Endothelial cell of umbilical vein (primary cell): ENCODE measurements at regions not wholly inside any gene's neighbourhood (a gene's known extent, or its start where the extent isn't known, plus 50 kb on each side); places are given as distances from the start of the nearest gene placed in this dataset.

Source experiments
- CTCF ChIP-seq, 2 donors: IDR thresholded peaks; 1 replicate in 1 of 2; 2 replicates in 1 of 2; pipeline ENCODE4 v1.5.1; 2011; ENCODE audit warnings: low read length in 2 of 2, mild to moderate bottlenecking in 2 of 2, moderate library complexity in 2 of 2, control low read depth in 1 of 2, inconsistent platforms in 1 of 2, low read depth in 1 of 2; ENCODE audit not compliant: insufficient read depth in 1 of 2; ENCODE audit errors: extremely low read depth in 1 of 2
- EZH2 ChIP-seq: IDR thresholded peaks from 2 replicates; pipeline ENCODE4 v1.6.1; 2012; ENCODE audit warnings: borderline replicate concordance, low read depth, mild to moderate bottlenecking, moderate library complexity, low read length, inconsistent platforms; ENCODE audit not compliant: severe bottlenecking
- FOS ChIP-seq: IDR thresholded peaks from 2 replicates; pipeline ENCODE4 v1.6.1; 2011; ENCODE audit warnings: mild to moderate bottlenecking, low read length, moderate library complexity, borderline replicate concordance; ENCODE audit not compliant: insufficient read depth
- GATA2 ChIP-seq: IDR thresholded peaks from 2 replicates; pipeline ENCODE4 v1.7.0; 2011; ENCODE audit warnings: low read depth, mild to moderate bottlenecking, moderate library complexity, mixed read lengths, low read length; ENCODE audit not compliant: insufficient read length, insufficient read depth
- JUN ChIP-seq: IDR thresholded peaks from 2 replicates; pipeline ENCODE4 v1.6.1; 2011; ENCODE audit warnings: borderline replicate concordance, low read depth; ENCODE audit not compliant: insufficient read length, insufficient read depth
- MAX ChIP-seq: IDR thresholded peaks from 2 replicates; pipeline ENCODE4 v1.6.1; 2011; ENCODE audit not compliant: insufficient read depth, insufficient read length
- MYC ChIP-seq: IDR thresholded peaks from one replicate; pipeline ENCODE4 v1.6.1; 2011; ENCODE audit warnings: mild to moderate bottlenecking, low read depth, low read length
- POLR2A ChIP-seq: IDR thresholded peaks from 2 replicates; pipeline ENCODE4 v1.6.1; 2012; ENCODE audit warnings: low read depth, mild to moderate bottlenecking, control low read depth, low read length
- POLR2AphosphoS5 ChIP-seq: IDR thresholded peaks from 2 replicates; pipeline ENCODE4 v1.6.1; 2012; ENCODE audit warnings: low read depth, mild to moderate bottlenecking, control low read depth, low read length, moderate library complexity; ENCODE audit not compliant: insufficient read depth

DNA sequence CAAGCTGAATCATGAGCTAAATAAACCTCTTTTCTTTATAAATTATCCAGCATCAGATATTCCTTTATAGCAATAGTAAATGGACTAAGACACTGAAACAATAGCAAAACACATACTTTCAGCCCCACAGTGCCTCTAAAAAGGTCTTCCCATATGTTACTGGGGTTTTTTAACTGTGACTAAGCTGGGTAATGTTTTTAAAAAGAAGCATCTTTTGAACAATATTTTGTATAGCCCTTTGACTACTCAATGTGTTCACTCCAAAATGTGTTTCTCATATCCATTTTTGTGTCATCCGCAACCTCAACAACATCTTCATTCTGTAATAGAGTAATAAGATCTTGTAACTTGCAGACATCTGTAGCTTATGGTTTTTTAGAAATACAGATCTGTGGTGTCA lies 218.7 kb upstream of the S100G start:
- TF ChIP-seq CTCF (IDR thresholded peaks at IDR 0.05; ENCODE audit: extremely low read depth in 1 of 2, insufficient read depth in 1 of 2, low read depth in 1 of 2, low read length in 2 of 2) (no peak), POLR2A (no peak), MAX (no peak), EZH2 (no peak), POLR2AphosphoS5 (no peak), FOS (no peak), MYC (no peak), JUN (no peak), GATA2 (no peak)
